ENCODE measurements at regions not wholly inside any gene's neighbourhood (a gene's known extent, or its start where the extent isn't known, plus 50 kb on each side); places are given as distances from the start of the nearest gene placed in this dataset.

DNA sequence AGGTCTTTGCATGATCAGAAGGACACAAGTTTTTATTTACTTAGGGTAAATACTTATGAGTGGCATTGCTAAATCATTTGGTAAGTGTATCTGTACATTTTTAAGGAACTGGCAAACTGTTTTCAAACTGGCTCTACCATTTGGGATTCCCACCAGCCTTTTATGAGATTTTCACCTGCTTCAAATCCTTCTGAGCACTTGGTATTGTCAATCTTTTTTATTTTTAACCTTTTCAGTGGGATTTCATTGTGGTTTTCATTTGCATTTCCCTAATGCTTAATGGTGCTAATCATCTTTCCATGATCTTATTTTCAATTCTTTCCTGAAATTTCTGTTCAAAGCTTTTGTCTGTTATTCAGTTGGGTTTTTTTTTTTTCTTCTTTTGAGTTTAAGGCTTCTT is 475.6 kb downstream of the MAN2A1 start:
- TF ChIP-seq, protein P1, sequence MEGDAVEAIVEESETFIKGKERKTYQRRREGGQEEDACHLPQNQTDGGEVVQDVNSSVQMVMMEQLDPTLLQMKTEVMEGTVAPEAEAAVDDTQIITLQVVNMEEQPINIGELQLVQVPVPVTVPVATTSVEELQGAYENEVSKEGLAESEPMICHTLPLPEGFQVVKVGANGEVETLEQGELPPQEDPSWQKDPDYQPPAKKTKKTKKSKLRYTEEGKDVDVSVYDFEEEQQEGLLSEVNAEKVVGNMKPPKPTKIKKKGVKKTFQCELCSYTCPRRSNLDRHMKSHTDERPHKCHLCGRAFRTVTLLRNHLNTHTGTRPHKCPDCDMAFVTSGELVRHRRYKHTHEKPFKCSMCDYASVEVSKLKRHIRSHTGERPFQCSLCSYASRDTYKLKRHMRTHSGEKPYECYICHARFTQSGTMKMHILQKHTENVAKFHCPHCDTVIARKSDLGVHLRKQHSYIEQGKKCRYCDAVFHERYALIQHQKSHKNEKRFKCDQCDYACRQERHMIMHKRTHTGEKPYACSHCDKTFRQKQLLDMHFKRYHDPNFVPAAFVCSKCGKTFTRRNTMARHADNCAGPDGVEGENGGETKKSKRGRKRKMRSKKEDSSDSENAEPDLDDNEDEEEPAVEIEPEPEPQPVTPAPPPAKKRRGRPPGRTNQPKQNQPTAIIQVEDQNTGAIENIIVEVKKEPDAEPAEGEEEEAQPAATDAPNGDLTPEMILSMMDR (conservative IDR thresholded peaks at IDR 0.05; ENCODE audit: low read depth in 2 of 2) = no peak
- TF ChIP-seq, protein P2, sequence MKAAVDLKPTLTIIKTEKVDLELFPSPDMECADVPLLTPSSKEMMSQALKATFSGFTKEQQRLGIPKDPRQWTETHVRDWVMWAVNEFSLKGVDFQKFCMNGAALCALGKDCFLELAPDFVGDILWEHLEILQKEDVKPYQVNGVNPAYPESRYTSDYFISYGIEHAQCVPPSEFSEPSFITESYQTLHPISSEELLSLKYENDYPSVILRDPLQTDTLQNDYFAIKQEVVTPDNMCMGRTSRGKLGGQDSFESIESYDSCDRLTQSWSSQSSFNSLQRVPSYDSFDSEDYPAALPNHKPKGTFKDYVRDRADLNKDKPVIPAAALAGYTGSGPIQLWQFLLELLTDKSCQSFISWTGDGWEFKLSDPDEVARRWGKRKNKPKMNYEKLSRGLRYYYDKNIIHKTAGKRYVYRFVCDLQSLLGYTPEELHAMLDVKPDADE (IDR thresholded peaks at IDR 0.05) = no peak
- no peak for TF ChIP-seq EZH2 (IDR thresholded peaks at IDR 0.05; ENCODE audit: low read depth, unreplicated experiment)
- no peak for TF ChIP-seq POLR2AphosphoS5 (IDR thresholded peaks at IDR 0.05; ENCODE audit: low read depth)
- TF ChIP-seq, protein P3, sequence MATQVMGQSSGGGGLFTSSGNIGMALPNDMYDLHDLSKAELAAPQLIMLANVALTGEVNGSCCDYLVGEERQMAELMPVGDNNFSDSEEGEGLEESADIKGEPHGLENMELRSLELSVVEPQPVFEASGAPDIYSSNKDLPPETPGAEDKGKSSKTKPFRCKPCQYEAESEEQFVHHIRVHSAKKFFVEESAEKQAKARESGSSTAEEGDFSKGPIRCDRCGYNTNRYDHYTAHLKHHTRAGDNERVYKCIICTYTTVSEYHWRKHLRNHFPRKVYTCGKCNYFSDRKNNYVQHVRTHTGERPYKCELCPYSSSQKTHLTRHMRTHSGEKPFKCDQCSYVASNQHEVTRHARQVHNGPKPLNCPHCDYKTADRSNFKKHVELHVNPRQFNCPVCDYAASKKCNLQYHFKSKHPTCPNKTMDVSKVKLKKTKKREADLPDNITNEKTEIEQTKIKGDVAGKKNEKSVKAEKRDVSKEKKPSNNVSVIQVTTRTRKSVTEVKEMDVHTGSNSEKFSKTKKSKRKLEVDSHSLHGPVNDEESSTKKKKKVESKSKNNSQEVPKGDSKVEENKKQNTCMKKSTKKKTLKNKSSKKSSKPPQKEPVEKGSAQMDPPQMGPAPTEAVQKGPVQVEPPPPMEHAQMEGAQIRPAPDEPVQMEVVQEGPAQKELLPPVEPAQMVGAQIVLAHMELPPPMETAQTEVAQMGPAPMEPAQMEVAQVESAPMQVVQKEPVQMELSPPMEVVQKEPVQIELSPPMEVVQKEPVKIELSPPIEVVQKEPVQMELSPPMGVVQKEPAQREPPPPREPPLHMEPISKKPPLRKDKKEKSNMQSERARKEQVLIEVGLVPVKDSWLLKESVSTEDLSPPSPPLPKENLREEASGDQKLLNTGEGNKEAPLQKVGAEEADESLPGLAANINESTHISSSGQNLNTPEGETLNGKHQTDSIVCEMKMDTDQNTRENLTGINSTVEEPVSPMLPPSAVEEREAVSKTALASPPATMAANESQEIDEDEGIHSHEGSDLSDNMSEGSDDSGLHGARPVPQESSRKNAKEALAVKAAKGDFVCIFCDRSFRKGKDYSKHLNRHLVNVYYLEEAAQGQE (IDR thresholded peaks at IDR 0.05; ENCODE audit: unreplicated experiment) = no peak
- TF ChIP-seq STAT1 (IDR thresholded peaks at IDR 0.05; ENCODE audit: unreplicated experiment) = no peak
- TF ChIP-seq EZH2phosphoT487 (IDR thresholded peaks at IDR 0.05; ENCODE audit: unreplicated experiment) = no peak
- TF ChIP-seq NANOG (IDR thresholded peaks at IDR 0.05; ENCODE audit: borderline replicate concordance) = no peak
- no peak for TF ChIP-seq ZNF331 (CRISPR knock-in tag; IDR thresholded peaks at IDR 0.05; ENCODE audit: low read depth)
- no peak for TF ChIP-seq JUNB (IDR thresholded peaks at IDR 0.05; ENCODE audit: unreplicated experiment)
- TF ChIP-seq ZNF114 (CRISPR knock-in tag; IDR thresholded peaks at IDR 0.05) = no peak
- TF ChIP-seq CREB1 (CRISPR knock-in tag; IDR thresholded peaks at IDR 0.05; ENCODE audit: low read depth) = no peak
- TF ChIP-seq, protein P4, sequence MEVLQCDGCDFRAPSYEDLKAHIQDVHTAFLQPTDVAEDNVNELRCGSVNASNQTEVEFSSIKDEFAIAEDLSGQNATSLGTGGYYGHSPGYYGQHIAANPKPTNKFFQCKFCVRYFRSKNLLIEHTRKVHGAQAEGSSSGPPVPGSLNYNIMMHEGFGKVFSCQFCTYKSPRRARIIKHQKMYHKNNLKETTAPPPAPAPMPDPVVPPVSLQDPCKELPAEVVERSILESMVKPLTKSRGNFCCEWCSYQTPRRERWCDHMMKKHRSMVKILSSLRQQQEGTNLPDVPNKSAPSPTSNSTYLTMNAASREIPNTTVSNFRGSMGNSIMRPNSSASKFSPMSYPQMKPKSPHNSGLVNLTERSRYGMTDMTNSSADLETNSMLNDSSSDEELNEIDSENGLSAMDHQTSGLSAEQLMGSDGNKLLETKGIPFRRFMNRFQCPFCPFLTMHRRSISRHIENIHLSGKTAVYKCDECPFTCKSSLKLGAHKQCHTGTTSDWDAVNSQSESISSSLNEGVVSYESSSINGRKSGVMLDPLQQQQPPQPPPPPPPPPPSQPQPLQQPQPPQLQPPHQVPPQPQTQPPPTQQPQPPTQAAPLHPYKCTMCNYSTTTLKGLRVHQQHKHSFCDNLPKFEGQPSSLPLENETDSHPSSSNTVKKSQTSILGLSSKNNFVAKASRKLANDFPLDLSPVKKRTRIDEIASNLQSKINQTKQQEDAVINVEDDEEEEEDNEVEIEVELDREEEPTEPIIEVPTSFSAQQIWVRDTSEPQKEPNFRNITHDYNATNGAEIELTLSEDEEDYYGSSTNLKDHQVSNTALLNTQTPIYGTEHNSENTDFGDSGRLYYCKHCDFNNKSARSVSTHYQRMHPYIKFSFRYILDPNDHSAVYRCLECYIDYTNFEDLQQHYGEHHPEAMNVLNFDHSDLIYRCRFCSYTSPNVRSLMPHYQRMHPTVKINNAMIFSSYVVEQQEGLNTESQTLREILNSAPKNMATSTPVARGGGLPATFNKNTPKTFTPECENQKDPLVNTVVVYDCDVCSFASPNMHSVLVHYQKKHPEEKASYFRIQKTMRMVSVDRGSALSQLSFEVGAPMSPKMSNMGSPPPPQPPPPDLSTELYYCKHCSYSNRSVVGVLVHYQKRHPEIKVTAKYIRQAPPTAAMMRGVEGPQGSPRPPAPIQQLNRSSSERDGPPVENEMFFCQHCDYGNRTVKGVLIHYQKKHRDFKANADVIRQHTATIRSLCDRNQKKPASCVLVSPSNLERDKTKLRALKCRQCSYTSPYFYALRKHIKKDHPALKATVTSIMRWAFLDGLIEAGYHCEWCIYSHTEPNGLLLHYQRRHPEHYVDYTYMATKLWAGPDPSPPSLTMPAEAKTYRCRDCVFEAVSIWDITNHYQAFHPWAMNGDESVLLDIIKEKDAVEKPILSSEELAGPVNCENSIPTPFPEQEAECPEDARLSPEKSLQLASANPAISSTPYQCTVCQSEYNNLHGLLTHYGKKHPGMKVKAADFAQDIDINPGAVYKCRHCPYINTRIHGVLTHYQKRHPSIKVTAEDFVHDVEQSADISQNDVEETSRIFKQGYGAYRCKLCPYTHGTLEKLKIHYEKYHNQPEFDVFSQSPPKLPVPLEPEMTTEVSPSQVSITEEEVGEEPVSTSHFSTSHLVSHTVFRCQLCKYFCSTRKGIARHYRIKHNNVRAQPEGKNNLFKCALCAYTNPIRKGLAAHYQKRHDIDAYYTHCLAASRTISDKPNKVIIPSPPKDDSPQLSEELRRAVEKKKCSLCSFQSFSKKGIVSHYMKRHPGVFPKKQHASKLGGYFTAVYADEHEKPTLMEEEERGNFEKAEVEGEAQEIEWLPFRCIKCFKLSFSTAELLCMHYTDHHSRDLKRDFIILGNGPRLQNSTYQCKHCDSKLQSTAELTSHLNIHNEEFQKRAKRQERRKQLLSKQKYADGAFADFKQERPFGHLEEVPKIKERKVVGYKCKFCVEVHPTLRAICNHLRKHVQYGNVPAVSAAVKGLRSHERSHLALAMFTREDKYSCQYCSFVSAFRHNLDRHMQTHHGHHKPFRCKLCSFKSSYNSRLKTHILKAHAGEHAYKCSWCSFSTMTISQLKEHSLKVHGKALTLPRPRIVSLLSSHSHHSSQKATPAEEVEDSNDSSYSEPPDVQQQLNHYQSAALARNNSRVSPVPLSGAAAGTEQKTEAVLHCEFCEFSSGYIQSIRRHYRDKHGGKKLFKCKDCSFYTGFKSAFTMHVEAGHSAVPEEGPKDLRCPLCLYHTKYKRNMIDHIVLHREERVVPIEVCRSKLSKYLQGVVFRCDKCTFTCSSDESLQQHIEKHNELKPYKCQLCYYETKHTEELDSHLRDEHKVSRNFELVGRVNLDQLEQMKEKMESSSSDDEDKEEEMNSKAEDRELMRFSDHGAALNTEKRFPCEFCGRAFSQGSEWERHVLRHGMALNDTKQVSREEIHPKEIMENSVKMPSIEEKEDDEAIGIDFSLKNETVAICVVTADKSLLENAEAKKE (CRISPR knock-in tag; IDR thresholded peaks at IDR 0.05) = no peak

Data from GM23338 (cell line).